ENCODE measurements at regions not wholly inside any gene's neighbourhood (a gene's known extent, or its start where the extent isn't known, plus 50 kb on each side); places are given as distances from the start of the nearest gene placed in this dataset.

DNA sequence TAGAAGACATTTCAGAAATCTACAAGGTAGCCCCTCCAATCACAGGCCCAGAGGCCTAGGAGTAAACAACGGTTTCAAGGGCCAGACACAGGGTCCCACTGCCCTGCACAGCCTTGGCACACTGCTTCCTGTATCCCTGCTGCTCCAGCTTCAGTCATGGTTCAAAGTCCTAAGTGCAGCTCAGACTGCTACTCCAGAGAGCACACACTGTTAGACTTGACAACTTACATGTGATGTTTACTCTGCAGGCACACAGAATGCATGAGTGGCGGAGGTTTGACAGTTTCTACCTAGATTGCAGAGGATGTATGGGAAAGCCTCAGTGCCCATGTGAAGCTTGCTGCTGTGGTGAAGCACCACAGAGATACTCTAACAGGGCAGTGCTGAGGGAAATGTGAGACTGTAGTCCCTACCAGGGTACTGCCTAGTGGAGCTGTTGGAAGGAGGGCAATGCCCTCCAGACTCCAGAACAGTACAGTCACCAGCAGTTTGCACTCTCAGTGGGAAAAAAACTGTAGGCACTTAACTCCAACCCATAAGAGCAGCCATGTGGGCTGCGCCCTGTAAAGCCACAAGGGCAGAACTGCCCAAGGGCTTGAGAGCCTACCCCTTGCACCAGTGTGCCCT is 270.0 kb downstream of the ZWINT start:
- no peaks in the 10 kb centered on the region for H3K36me3 ChIP-seq (ENCODE audit: control insufficient read depth, insufficient read depth, low read length)
- no peak overlapping the region for H3K4me3 ChIP-seq (ENCODE audit: low read depth, low read length)
- TF ChIP-seq, protein P1, sequence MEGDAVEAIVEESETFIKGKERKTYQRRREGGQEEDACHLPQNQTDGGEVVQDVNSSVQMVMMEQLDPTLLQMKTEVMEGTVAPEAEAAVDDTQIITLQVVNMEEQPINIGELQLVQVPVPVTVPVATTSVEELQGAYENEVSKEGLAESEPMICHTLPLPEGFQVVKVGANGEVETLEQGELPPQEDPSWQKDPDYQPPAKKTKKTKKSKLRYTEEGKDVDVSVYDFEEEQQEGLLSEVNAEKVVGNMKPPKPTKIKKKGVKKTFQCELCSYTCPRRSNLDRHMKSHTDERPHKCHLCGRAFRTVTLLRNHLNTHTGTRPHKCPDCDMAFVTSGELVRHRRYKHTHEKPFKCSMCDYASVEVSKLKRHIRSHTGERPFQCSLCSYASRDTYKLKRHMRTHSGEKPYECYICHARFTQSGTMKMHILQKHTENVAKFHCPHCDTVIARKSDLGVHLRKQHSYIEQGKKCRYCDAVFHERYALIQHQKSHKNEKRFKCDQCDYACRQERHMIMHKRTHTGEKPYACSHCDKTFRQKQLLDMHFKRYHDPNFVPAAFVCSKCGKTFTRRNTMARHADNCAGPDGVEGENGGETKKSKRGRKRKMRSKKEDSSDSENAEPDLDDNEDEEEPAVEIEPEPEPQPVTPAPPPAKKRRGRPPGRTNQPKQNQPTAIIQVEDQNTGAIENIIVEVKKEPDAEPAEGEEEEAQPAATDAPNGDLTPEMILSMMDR (IDR thresholded peaks at IDR 0.05; ENCODE audit: insufficient read depth, low read length, poor library complexity, severe bottlenecking): no peak
- no peaks in the 10 kb centered on the region for H3K27me3 ChIP-seq (ENCODE audit: control insufficient read depth, insufficient read depth, low read length)
- DNase-seq (ENCODE audit: low read depth): no peak

DNA sequence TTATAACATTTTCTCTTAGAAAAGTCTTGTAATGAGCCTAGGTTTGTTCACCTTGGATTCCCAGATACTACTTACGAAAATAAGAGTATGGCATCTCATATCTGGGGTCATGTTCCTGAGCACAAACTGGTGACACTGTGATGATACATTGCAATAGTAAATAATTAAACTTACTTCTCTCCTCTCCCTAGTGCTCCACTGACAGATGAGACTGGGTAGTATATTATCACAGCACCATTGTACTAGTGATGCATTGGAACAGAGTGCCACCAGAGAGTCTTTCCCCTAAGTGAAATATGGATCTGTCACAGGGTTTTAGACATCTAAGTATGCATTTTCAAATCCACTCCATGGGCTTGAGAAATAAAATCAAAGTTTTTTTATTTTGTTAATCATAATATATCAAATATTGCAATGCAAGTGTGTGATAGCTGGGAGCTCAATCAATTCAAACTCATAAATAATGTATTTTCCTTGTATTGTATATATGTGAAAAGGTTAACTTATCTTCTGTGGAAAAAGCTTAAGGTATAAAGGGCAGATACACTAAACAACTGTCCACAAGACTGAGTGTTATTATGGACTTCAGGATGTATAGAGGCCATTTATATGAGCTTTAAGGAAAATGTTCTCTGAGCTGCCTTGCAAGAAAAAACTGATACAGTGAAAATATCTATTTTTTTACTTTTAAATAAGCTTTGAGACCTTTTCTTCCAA is 275.5 kb downstream of the ZWINT start:
- DNase-seq (ENCODE audit: low read depth): no peak
- Histone ChIP-seq H3K27me3 (ENCODE audit: control insufficient read depth, insufficient read depth, low read length) (no peaks in the 10 kb centered on the region), H3K36me3 (ENCODE audit: control insufficient read depth, insufficient read depth, low read length) (no peaks in the 10 kb centered on the region), H3K4me3 (ENCODE audit: low read depth, low read length) (no peak overlapping the region)
- TF ChIP-seq, protein P1 (IDR thresholded peaks at IDR 0.05; ENCODE audit: insufficient read depth, low read length, poor library complexity, severe bottlenecking): no peak

DNA sequence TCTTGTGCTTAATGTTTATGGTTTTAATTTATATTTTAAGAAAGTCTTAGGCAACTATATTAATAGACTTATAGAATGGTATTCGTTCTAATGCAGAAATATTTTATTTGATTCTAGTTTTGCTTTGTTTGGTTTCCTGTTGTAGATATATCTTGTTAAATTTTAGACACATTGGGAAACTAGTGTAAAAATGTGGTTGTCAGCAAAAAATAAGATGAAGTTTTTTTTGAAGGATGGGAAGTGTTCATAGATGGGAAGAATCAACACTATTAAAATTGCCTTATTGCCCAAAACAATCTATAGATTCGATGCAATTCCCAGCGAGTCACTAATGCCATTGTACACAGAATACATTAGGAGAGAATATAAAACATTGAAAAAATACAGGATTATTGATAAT is 278.9 kb downstream of the ZWINT start:
- Histone ChIP-seq H3K36me3 (ENCODE audit: control insufficient read depth, insufficient read depth, low read length) (no peaks in the 10 kb centered on the region), H3K27me3 (ENCODE audit: control insufficient read depth, insufficient read depth, low read length) (no peaks in the 10 kb centered on the region), H3K4me3 (ENCODE audit: low read depth, low read length) (no peak overlapping the region)
- DNase-seq (ENCODE audit: low read depth): no peak
- TF ChIP-seq, protein P1 (IDR thresholded peaks at IDR 0.05; ENCODE audit: insufficient read depth, low read length, poor library complexity, severe bottlenecking): no peak

DNA sequence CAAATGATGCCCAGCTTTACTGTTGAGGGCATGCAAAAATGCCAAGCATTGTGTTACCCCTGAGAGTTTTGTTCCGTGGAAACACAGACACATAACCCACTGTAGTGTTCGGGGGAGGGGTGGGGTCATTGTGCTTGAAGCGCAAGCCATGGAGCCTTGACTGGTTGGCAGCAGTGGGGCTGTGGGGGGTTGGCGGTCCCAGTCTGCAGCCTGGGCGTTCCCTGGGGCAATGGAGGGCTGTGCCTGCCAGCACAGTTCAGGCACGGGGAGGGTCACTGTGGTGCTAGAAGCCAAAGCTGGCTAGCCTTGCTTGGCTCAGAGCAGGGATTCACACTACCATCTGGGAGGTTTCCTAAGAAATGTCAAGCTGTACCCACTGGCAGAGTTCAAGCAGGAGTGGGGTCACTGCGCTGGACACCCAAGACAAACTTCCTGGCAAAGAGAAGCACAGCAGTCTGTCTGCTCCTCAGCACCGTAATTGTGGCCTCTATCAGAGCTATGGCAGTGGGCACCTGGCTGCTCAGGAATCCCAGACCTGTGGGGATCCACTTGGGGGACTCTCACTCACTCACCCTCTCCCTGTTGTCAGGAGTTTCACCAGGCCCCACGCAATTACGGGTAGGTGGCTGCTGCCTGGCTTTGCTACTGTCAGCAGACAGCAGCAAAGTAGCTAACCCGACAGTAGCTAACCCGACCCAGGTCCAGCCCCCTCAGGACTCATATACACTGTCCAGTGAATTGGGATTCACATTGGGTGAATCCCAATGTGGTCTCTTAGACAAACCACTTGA is 292.4 kb downstream of the ZWINT start:
- Histone ChIP-seq H3K4me3 (ENCODE audit: low read depth, low read length) (no peak overlapping the region), H3K36me3 (ENCODE audit: control insufficient read depth, insufficient read depth, low read length) (no peaks in the 10 kb centered on the region), H3K27me3 (ENCODE audit: control insufficient read depth, insufficient read depth, low read length) (no peaks in the 10 kb centered on the region)
- TF ChIP-seq, protein P1 (IDR thresholded peaks at IDR 0.05; ENCODE audit: insufficient read depth, low read length, poor library complexity, severe bottlenecking): no peak
- no peak for DNase-seq (ENCODE audit: low read depth)

DNA sequence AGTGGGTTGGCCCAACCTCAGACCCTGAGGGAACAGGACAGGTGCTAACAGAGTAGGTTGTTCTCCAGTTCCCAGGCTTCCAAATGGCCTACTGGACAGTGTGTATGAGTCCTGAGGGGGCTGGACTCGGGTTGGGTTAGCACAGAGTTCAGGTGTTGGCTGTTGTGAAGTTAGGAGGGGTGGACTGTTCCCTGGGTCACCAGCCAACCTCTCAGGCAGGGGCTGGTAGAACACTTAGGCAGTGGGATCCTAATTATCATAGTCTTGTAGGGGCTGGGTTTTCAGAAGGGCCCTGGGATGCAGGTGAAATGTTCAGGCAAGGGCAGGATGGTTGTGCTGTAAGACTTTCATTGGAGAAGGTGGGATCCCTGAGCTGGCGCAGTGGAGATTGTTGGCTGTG is 293.0 kb downstream of the ZWINT start:
- Histone ChIP-seq H3K36me3 (ENCODE audit: control insufficient read depth, insufficient read depth, low read length) (no peaks in the 10 kb centered on the region), H3K4me3 (ENCODE audit: low read depth, low read length) (no peak overlapping the region), H3K27me3 (ENCODE audit: control insufficient read depth, insufficient read depth, low read length) (no peaks in the 10 kb centered on the region)
- DNase-seq (ENCODE audit: low read depth): no peak
- TF ChIP-seq, protein P1 (IDR thresholded peaks at IDR 0.05; ENCODE audit: insufficient read depth, low read length, poor library complexity, severe bottlenecking): no peak

All from kidney epithelial cell (primary cell).